Caco-2 (cell line): ENCODE measurements at regions not wholly inside any gene's neighbourhood (a gene's known extent, or its start where the extent isn't known, plus 50 kb on each side); places are given as distances from the start of the nearest gene placed in this dataset.

Experiments
- BruUV-seq: library from RNA; stranded (reverse); fragments of 400-500 nt; replicated peaks from 2 replicates; lab custom pipeline; 2021; lab: Mats Ljungman, UMichigan
- CTCF ChIA-PET: fragments of 300-600 bp; sonication (Branson Sonifier 250); formaldehyde crosslinking; loops from one replicate; lab custom pipeline; 2022; ENCODE audit warnings: antibody characterized with exemption; lab: Charles Lee
- POLR2A ChIA-PET: fragments of 300-600 bp; sonication (Branson Sonifier 250); formaldehyde crosslinking; loops from one replicate; lab custom pipeline; 2022; ENCODE audit warnings: antibody characterized with exemption; lab: Charles Lee
- DNase-seq, 2 experiments: peaks; one replicate each; pipeline versions ENCODE4 v3.0.0 to v3.0.0-alpha.2; 2020 to 2022
- H3K27me3 ChIP-seq: replicated peaks from 2 replicates; pipeline ENCODE4 v1.6.0; 2011; ENCODE audit warnings: low read length; ENCODE audit not compliant: control insufficient read depth, insufficient read depth
- H3K36me3 ChIP-seq: 2 replicates; pipeline ENCODE4 v1.5.1; 2011; ENCODE audit warnings: low read length; ENCODE audit not compliant: control insufficient read depth, insufficient read depth
- H3K4me1 ChIP-seq: fragments of 250-450 bp; sonication (Bioruptor Pico); 2 replicates; pipeline ENCODE4 v1.5.1; 2020; ENCODE audit warnings: mild to moderate bottlenecking
- H3K4me3 ChIP-seq: 2 replicates; pipeline ENCODE4 v1.5.1; 2011; ENCODE audit warnings: low read depth, mild to moderate bottlenecking, control low read depth, low read length
- H3K9me3 ChIP-seq: fragments of 250-450 bp; sonication (Bioruptor Pico); 2 replicates; pipeline ENCODE4 v1.5.1; 2020; ENCODE audit warnings: mild to moderate bottlenecking, moderate library complexity
- H3K27ac Mint-ChIP-seq: one replicate; pipeline ENCODE4 v1.8.0; 2022; ENCODE audit warnings: mixed read lengths; ENCODE audit not compliant: unreplicated experiment
- H3K27me3 Mint-ChIP-seq: one replicate; pipeline ENCODE4 v1.8.0; 2022; ENCODE audit warnings: mixed read lengths; ENCODE audit not compliant: insufficient read depth, unreplicated experiment
- H3K36me3 Mint-ChIP-seq: one replicate; pipeline ENCODE4 v1.8.0; 2022; ENCODE audit warnings: mild to moderate bottlenecking, mixed read lengths; ENCODE audit not compliant: insufficient read depth, unreplicated experiment
- H3K4me1 Mint-ChIP-seq: one replicate; pipeline ENCODE4 v1.8.0; 2022; ENCODE audit warnings: low read depth, mixed read lengths; ENCODE audit not compliant: unreplicated experiment
- H3K4me3 Mint-ChIP-seq: one replicate; pipeline ENCODE4 v1.8.0; 2022; ENCODE audit warnings: mild to moderate bottlenecking, moderate library complexity, mixed read lengths; ENCODE audit not compliant: unreplicated experiment
- H3K9me3 Mint-ChIP-seq: one replicate; pipeline ENCODE4 v1.8.0; 2022; ENCODE audit warnings: mixed read lengths; ENCODE audit not compliant: unreplicated experiment
- intact Hi-C: fragments of 100-400 bp; cut with micrococcal nuclease; formaldehyde crosslinking; loops from one replicate; pipeline ENCODE4 v1.10.0; 2022; ENCODE audit not compliant: unreplicated experiment
- TF ChIP-seq, protein P1 (sequence below), 2 experiments: fragments of 200-600 bp in 1 of 2; IDR thresholded peaks; 1 replicate in 1 of 2; 2 replicates in 1 of 2; pipeline versions ENCODE4 v1.5.1 to v1.8.0; 2011 to 2022; ENCODE audit warnings: antibody characterized with exemption in 1 of 2, control low read depth in 1 of 2, inconsistent platforms in 1 of 2, low read depth in 1 of 2, low read length in 1 of 2, mild to moderate bottlenecking in 1 of 2, moderate library complexity in 1 of 2; ENCODE audit not compliant: insufficient read depth in 1 of 2, severe bottlenecking in 1 of 2, unreplicated experiment in 1 of 2

DNA sequence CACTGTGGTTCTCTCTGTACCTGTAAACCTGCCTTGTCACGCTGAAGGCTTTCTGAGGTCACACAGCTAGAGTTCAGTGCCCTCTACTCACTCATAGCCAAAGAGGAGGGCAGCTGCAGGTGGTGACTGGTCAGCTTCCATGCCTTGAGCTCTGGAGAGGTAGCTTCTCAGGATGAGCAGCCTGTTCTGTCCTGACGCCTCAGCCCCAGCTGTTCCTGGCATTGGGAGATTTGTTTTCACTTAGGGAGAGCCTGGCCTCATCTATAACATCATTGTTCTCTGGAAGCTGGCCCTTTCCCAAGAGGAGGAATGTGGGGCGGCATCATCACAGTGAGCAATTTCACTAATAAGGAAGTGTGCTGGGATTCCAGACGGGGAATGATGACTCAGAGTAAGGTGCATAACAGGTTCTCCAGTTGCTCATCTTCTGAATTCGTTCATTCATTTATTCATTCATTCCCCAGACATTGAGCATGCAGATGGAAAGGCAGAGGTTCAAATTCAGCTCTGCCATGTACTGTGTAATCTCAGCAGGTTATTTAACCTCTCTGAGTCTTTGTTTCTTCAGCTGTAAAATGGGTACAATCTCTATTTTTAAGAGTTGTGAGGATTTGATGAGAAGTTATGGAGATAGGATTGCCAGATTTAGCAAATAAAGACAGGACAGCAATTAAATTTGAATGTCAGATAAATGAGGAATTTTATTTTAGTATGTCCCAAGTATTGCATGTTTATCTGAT, 255.8 kb upstream of the CRY1 start:
- Mint-ChIP-seq H3K4me3 (no peak overlapping the region), H3K9me3 (peaks cover 14% of the 10 kb centered on the region), H3K36me3 (no peaks in the 10 kb centered on the region), H3K4me1 (no peaks in the 10 kb centered on the region), H3K27ac (no peak overlapping the region), H3K27me3 (no peaks in the 10 kb centered on the region)
- BruUV-seq = no TSS peak
- ChIA-PET CTCF (no interaction called here), POLR2A (no interaction called here)
- Histone ChIP-seq H3K9me3 (no peaks in the 10 kb centered on the region), H3K4me1 (no peaks in the 10 kb centered on the region), H3K27me3 (no peaks in the 10 kb centered on the region), H3K36me3 (no peaks in the 10 kb centered on the region), H3K4me3 (no peak overlapping the region)
- intact Hi-C loops = no loop called here
- DNase-seq = peak; percentile 8 to 46
- TF ChIP-seq, protein P1, sequence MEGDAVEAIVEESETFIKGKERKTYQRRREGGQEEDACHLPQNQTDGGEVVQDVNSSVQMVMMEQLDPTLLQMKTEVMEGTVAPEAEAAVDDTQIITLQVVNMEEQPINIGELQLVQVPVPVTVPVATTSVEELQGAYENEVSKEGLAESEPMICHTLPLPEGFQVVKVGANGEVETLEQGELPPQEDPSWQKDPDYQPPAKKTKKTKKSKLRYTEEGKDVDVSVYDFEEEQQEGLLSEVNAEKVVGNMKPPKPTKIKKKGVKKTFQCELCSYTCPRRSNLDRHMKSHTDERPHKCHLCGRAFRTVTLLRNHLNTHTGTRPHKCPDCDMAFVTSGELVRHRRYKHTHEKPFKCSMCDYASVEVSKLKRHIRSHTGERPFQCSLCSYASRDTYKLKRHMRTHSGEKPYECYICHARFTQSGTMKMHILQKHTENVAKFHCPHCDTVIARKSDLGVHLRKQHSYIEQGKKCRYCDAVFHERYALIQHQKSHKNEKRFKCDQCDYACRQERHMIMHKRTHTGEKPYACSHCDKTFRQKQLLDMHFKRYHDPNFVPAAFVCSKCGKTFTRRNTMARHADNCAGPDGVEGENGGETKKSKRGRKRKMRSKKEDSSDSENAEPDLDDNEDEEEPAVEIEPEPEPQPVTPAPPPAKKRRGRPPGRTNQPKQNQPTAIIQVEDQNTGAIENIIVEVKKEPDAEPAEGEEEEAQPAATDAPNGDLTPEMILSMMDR (IDR thresholded peaks at IDR 0.05; ENCODE audit: insufficient read depth in 1 of 2, low read depth in 1 of 2, low read length in 1 of 2, severe bottlenecking in 1 of 2, unreplicated experiment in 1 of 2) = no peak

DNA sequence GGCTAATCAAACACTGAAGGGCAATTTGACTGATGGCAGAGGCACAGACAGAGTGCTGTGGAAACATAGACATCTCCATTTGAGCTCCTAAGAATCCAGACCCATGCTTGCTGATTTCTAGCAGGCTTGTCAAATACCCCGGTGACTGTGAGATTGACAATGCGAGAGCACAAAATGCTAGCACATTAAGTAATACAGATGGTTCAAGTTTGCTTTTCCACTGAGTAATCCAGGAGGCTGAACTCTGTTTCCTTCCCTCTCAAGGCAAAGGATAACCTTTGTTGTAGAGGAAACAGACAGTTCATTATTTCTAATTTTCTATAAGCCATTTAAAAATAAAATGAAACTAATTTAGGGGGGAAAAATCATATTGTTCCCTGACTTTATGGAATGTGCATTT, 256.5 kb upstream of the CRY1 start:
- Mint-ChIP-seq H3K9me3 (peaks cover 19% of the 10 kb centered on the region), H3K4me3 (no peak overlapping the region), H3K4me1 (no peaks in the 10 kb centered on the region), H3K27ac (no peak overlapping the region), H3K27me3 (no peaks in the 10 kb centered on the region), H3K36me3 (no peaks in the 10 kb centered on the region)
- intact Hi-C loops = no loop called here
- Histone ChIP-seq H3K36me3 (no peaks in the 10 kb centered on the region), H3K4me3 (no peak overlapping the region), H3K27me3 (no peaks in the 10 kb centered on the region), H3K9me3 (no peaks in the 10 kb centered on the region), H3K4me1 (no peaks in the 10 kb centered on the region)
- ChIA-PET CTCF (no interaction called here), POLR2A (no interaction called here)
- no peak for DNase-seq
- TF ChIP-seq, protein P1 (IDR thresholded peaks at IDR 0.05; ENCODE audit: insufficient read depth in 1 of 2, low read depth in 1 of 2, low read length in 1 of 2, severe bottlenecking in 1 of 2, unreplicated experiment in 1 of 2) = no peak
- no TSS peak for BruUV-seq

DNA sequence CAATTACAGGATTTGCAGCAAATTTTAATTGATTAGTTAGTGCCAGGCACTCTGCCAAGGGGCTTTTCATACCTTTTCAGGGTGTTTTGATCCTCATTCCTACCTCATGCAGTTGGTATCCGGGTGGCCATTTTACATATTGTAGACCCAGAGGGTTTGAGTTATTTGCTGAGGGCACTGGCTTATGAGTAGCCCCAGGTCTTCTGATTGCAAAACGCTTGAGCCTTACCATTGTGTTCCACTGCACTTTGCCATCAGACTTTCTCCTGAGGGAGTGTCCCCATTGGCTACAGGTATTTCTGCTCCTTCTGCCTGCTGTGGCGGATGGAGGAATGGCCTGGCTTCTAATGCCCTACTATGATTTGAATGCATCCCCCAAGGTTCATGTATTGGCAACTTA, 257.8 kb upstream of the CRY1 start:
- no peaks in the 10 kb centered on the region for H3K4me1 ChIP-seq
- no peaks in the 10 kb centered on the region for H3K9me3 ChIP-seq
- Mint-ChIP-seq H3K27me3 (no peaks in the 10 kb centered on the region), H3K4me1 (no peaks in the 10 kb centered on the region), H3K36me3 (no peaks in the 10 kb centered on the region), H3K4me3 (no peak overlapping the region), H3K27ac (no peak overlapping the region), H3K9me3 (peaks cover 19% of the 10 kb centered on the region)
- intact Hi-C loops = no loop called here
- H3K27me3 ChIP-seq = no peaks in the 10 kb centered on the region
- TF ChIP-seq, protein P1 (IDR thresholded peaks at IDR 0.05; ENCODE audit: insufficient read depth in 1 of 2, low read depth in 1 of 2, low read length in 1 of 2, severe bottlenecking in 1 of 2, unreplicated experiment in 1 of 2) = no peak
- ChIA-PET CTCF (no interaction called here), POLR2A (no interaction called here)
- no TSS peak for BruUV-seq
- H3K4me3 ChIP-seq = no peak overlapping the region
- H3K36me3 ChIP-seq = no peaks in the 10 kb centered on the region
- DNase-seq = no peak
